OCI-LY7 (cell line): ENCODE measurements at regions not wholly inside any gene's neighbourhood (a gene's known extent, or its start where the extent isn't known, plus 50 kb on each side); places are given as distances from the start of the nearest gene placed in this dataset.

Experiments used
- CTCF ChIP-seq: fragments of 200-600 bp; sonication (generic); conservative IDR thresholded peaks from 2 replicates; pipeline ENCODE4 v1.5.1; 2014; ENCODE audit warnings: mild to moderate bottlenecking, antibody characterized with exemption, low read length, moderate library complexity, mixed read lengths
- EZH2phosphoT487 ChIP-seq: fragments of 200-600 bp; sonication (generic); IDR thresholded peaks from 2 replicates; pipeline ENCODE4 v1.6.1; 2018; ENCODE audit warnings: low read depth, borderline replicate concordance, mild to moderate bottlenecking, mixed run types, antibody characterized with exemption, low read length, moderate library complexity, mixed read lengths

- no peak for TF ChIP-seq EZH2phosphoT487
- no peak for TF ChIP-seq CTCF
Measured at GRCh38 chr5:56494300-56494731, 261.2 kb upstream of the ANKRD55 start.
